IgD-negative memory B cell (primary cell): ENCODE measurements at regions not wholly inside any gene's neighbourhood (a gene's known extent, or its start where the extent isn't known, plus 50 kb on each side); places are given as distances from the start of the nearest gene placed in this dataset.

Experiments used
- H3K27ac Mint-ChIP-seq, 3 donors: one replicate each; pipeline ENCODE4 v1.8.0; 2020 to 2022; ENCODE audit warnings: mild to moderate bottlenecking in 3 of 3, mixed read lengths in 3 of 3, moderate library complexity in 1 of 3
- H3K27me3 Mint-ChIP-seq: one replicate; pipeline ENCODE4 v1.8.0; 2021; ENCODE audit warnings: mixed read lengths
- H3K36me3 Mint-ChIP-seq: one replicate; pipeline ENCODE4 v1.8.0; 2020; ENCODE audit warnings: mild to moderate bottlenecking, mixed read lengths
- H3K4me1 Mint-ChIP-seq, 3 donors: one replicate each; pipeline ENCODE4 v1.8.0; 2020 to 2022; ENCODE audit warnings: mixed read lengths in 3 of 3, mild to moderate bottlenecking in 1 of 3
- H3K4me3 Mint-ChIP-seq, 4 donors: one replicate each; pipeline ENCODE4 v1.8.0; 2020 to 2022; ENCODE audit warnings: mild to moderate bottlenecking in 4 of 4, mixed read lengths in 4 of 4, moderate library complexity in 3 of 4
- H3K9me3 Mint-ChIP-seq, 3 donors: one replicate each; pipeline ENCODE4 v1.8.0; 2020 to 2021; ENCODE audit warnings: mixed read lengths in 3 of 3, mild to moderate bottlenecking in 1 of 3

GRCh38 chr2:5940596-5941535 lies 248.7 kb downstream of the SOX11 start:
- H3K36me3 Mint-ChIP-seq, result no peaks in the 10 kb centered on the region

GRCh38 chr2:5942204-5942603 lies 250.0 kb downstream of the SOX11 start:
- no peak overlapping the region for H3K4me3 Mint-ChIP-seq
- no peak overlapping the region for H3K27ac Mint-ChIP-seq

More at GRCh38 chr2:5940596-5941535, 248.7 kb downstream of the SOX11 start:
- Mint-ChIP-seq H3K9me3 (peaks cover 0 to 7% (median 0%) of the 10 kb centered on the region in 3 donors), H3K4me1 (peaks cover 0 to 4% (median 3%) of the 10 kb centered on the region in 3 donors), H3K27me3 (no peaks in the 10 kb centered on the region), H3K4me3 (no peak overlapping the region), H3K27ac (no peak overlapping the region)

GRCh38 chr2:5945742-5946141 lies 253.6 kb downstream of the SOX11 start:
- Mint-ChIP-seq H3K27me3 (no peaks in the 10 kb centered on the region), H3K27ac (no peak overlapping the region), H3K36me3 (no peaks in the 10 kb centered on the region), H3K4me1 (peaks cover 0 to 4% (median 2%) of the 10 kb centered on the region in 3 donors), H3K9me3 (peaks cover 0 to 5% (median 3%) of the 10 kb centered on the region in 3 donors), H3K4me3 (no peak overlapping the region)

More at GRCh38 chr2:5942204-5942603, 250.0 kb downstream of the SOX11 start:
- Mint-ChIP-seq H3K4me1 (peaks cover 0 to 4% (median 2%) of the 10 kb centered on the region in 3 donors), H3K27me3 (no peaks in the 10 kb centered on the region), H3K9me3 (peaks cover 0 to 6% (median 0%) of the 10 kb centered on the region in 3 donors), H3K36me3 (no peaks in the 10 kb centered on the region)

DNA sequence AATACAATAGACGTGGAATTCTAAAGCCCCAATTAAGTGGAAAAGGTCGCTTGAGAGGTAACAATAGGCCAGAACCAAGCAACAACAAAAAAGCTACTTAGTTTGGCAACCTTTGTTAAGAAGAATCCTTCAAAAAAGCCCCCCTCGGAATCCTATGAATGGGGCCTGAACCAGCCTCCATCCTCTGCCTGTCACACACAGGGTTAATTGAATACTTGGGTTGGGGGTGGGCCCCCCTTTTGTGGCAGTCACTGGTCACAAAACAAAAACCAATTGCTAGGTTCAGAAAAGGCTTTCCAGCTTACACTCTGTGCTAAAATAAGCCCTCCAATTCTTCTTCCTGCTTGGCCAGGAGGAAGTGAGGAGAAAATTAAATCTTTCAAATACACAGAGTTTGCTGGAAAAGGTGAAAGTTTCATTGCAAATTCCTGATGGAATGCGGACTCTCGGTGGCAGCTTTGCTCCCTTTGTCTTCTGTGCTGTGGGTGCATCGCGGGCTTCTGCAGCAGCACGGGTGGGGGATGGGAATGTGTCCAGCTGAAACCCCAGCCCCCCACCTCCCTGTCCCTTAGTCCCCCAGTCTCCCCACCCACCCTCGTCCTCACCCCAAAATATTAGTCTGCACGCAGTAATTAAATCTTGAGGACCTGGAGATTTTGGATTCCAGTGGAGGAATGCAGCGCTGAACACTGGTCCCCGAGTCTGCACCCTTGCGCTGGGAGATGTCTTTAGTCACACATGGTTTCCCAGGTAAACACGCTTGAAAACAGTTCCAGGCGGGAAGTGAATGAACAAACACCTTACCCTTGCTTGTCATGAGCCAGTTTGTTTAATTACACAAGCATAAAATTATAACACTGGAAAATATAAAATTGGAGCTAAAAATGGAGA lies 254.3 kb downstream of the SOX11 start:
- Mint-ChIP-seq H3K9me3 (peaks cover 0 to 5% (median 5%) of the 10 kb centered on the region in 3 donors), H3K4me3 (no peak overlapping the region), H3K36me3 (no peaks in the 10 kb centered on the region), H3K27ac (no peak overlapping the region), H3K27me3 (no peaks in the 10 kb centered on the region), H3K4me1 (peaks cover 0 to 4% (median 2%) of the 10 kb centered on the region in 3 donors)

DNA sequence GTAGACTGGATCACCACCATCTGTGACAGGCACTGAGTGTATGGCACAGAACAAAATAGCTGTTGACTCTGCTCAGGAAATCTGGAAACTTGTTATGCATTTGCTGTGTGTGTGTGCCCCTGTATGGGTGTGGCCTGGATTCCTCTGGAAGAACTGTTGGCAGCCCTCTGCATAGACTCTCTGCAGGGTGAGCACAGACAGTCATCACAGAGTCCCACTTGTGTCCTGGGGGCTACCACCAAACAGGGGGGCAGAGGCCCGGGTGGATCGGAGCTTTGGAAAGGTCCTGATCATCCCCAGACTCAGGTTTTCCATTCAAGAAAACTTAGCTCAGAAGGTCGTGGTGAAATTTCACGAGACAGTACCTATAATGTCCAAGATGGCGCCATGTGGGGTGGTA lies 258.6 kb downstream of the SOX11 start:
- Mint-ChIP-seq H3K36me3 (no peaks in the 10 kb centered on the region), H3K9me3 (peaks cover 0 to 7% (median 2%) of the 10 kb centered on the region in 3 donors), H3K4me3 (no peak overlapping the region), H3K27ac (no peak overlapping the region), H3K4me1 (no peaks in the 10 kb centered on the region), H3K27me3 (no peaks in the 10 kb centered on the region)

DNA sequence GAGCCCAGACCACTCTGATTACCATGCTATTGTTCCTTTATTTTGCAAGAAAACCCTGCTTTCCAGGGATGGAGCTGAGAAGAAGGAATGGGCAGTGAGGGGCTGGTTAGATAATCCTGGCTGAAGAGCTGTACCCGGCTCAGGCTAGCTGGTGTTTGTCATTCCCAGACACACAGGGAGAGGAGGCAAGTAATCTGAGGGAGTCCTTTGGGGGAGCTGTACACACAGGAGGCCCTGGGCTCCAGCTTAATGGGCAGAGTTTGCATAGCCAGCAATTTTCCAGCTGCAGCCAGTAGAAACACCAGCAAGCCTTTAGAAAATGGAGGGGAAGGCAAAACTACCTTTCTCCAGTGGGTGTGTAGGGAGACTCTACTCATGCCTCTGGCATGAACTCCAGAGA lies 259.3 kb downstream of the SOX11 start:
- no peaks in the 10 kb centered on the region for H3K4me1 Mint-ChIP-seq
- H3K9me3 Mint-ChIP-seq, result peaks cover 0 to 7% (median 2%) of the 10 kb centered on the region in 3 donors
- no peak overlapping the region for H3K4me3 Mint-ChIP-seq
- H3K36me3 Mint-ChIP-seq, result no peaks in the 10 kb centered on the region
- no peak overlapping the region for H3K27ac Mint-ChIP-seq
- no peaks in the 10 kb centered on the region for H3K27me3 Mint-ChIP-seq

DNA sequence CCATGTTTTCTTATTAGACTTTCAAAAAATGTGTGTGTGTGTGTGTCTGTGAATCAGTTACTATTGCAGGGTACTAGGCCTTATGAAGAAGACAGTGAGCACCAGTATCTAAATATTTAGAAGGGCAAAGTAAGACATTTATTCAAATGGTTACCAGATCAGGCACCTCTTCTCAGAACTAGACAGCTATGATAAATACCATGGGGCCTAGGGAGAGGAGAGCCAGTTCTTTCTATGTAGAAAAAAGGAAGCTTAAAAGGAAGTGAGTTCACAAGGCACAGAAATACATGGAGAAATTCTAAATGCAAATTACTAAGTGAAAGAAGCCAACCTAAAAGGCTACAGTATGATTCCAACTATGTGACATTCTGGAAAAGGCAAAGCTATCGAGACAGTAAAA lies 261.3 kb downstream of the SOX11 start:
- Mint-ChIP-seq H3K27ac (no peak overlapping the region), H3K36me3 (no peaks in the 10 kb centered on the region), H3K4me1 (no peaks in the 10 kb centered on the region), H3K4me3 (no peak overlapping the region), H3K9me3 (peaks cover 2 to 7% (median 5%) of the 10 kb centered on the region in 3 donors), H3K27me3 (no peaks in the 10 kb centered on the region)

- Mint-ChIP-seq H3K9me3 (peaks cover 0 to 6% (median 5%) of the 10 kb centered on the region in 3 donors), H3K27me3 (no peaks in the 10 kb centered on the region), H3K27ac (no peak overlapping the region), H3K4me3 (no peak overlapping the region), H3K36me3 (no peaks in the 10 kb centered on the region), H3K4me1 (no peaks in the 10 kb centered on the region)
Measured at GRCh38 chr2:5954509-5954908, 262.3 kb downstream of the SOX11 start.

- no peaks in the 10 kb centered on the region for H3K36me3 Mint-ChIP-seq
- H3K27me3 Mint-ChIP-seq, result no peaks in the 10 kb centered on the region
- no peaks in the 10 kb centered on the region for H3K4me1 Mint-ChIP-seq
- no peak overlapping the region for H3K27ac Mint-ChIP-seq
- H3K9me3 Mint-ChIP-seq, result peaks cover under 1 to 7% (median 5%) of the 10 kb centered on the region in 3 donors
- H3K4me3 Mint-ChIP-seq, result no peak overlapping the region
Measured at GRCh38 chr2:5955921-5956320, 263.7 kb downstream of the SOX11 start.

DNA sequence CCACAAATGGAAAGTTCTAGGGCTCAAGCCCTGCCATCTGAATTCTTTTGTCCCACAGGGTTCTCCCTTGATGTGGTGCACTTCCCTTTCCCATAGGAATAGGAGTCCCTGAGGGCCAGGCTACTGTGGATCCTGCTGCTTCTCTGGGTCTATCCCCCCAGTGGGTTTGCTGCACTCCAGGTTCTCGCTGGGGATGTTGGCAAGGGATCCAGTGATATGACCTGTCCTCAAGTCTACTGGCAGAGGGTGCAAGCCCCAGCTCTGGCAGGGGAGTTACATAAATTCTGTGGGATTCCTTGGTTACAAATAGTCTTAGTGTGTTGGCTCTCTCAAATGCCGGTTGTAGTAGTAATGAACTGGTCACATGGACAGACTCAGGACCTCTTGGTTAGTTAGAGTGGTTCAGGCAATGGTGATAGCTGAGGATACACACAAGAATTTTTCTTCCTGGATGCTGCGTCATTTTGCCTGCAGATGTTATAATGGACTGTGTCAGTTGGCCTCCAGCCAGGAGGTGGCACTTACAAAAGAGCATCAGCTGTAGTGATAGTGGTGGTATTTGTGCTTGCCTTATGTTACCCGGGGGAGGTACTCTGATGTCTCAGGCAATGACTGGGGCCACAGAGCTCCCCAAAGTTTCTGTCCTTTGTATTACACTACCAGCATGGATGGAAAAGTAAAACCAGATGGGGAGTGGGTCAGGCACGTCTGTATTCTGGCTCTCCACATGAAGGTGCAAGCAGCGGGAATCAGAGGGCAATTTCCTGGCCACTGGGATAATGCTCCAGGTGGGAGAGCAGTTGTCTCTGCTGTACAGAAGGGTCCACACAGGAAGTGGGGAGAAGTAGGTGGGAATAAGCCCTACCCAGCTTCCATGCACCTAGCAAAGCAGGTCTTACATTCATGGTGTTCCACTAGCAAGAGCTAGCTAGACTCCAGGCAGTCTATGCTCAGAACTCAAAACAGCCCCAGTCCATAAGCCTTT lies 267.9 kb downstream of the SOX11 start:
- Mint-ChIP-seq H3K27me3 (no peaks in the 10 kb centered on the region), H3K27ac (no peak overlapping the region), H3K9me3 (peaks cover 5 to 9% (median 5%) of the 10 kb centered on the region in 3 donors), H3K4me1 (peaks cover 0 to 3% (median 0%) of the 10 kb centered on the region in 3 donors), H3K36me3 (no peaks in the 10 kb centered on the region), H3K4me3 (no peak overlapping the region)

DNA sequence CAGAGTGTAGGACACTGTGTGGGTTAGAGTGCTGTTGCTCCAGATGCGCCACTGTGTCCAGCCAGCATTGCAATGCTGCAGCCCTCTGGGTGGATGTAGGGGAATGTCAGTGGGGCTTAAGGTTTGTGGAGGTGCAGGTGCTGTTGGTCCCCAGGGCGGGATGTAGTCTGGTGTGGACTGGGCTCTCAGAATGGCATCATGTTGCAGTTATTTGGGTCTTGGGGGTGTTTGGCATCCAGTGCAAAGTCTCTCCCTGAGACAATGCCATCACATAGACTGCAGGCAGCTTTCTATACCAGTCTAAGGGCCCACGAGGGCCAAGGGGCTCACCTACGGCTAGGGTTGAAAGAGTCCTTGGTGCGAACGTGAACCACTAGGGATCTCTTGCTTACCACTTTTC lies 275.3 kb downstream of the SOX11 start:
- peaks cover 0 to 6% (median 2%) of the 10 kb centered on the region in 3 donors for H3K9me3 Mint-ChIP-seq
- H3K4me3 Mint-ChIP-seq, result no peak overlapping the region
- H3K36me3 Mint-ChIP-seq, result no peaks in the 10 kb centered on the region
- H3K27ac Mint-ChIP-seq, result no peak overlapping the region
- peaks cover 0 to 3% (median 0%) of the 10 kb centered on the region in 3 donors for H3K4me1 Mint-ChIP-seq
- H3K27me3 Mint-ChIP-seq, result no peaks in the 10 kb centered on the region

DNA sequence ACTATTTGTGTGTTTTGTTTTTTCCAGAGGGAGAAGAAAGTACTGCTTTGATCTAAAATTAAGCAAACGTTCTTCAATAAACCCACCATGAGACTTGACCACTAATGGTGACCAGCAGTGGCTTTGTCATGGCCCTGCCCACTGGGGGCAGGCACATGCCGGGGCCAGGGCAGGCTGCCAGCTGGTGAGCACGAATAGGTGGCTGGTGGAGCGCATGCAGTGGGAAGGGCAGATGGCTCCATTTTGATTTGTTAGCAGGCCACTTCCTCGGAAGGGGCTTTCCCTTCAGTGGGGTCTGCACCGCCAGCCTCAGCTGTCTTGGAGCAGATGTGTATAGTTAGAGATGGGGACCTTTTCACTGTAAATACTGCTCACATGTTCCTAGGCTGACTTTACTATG lies 277.1 kb downstream of the SOX11 start:
- no peak overlapping the region for H3K27ac Mint-ChIP-seq
- H3K4me3 Mint-ChIP-seq, result no peak overlapping the region
- H3K27me3 Mint-ChIP-seq, result no peaks in the 10 kb centered on the region
- H3K9me3 Mint-ChIP-seq, result peaks cover 0 to 3% (median 0%) of the 10 kb centered on the region in 3 donors
- no peaks in the 10 kb centered on the region for H3K4me1 Mint-ChIP-seq
- no peaks in the 10 kb centered on the region for H3K36me3 Mint-ChIP-seq

- Mint-ChIP-seq H3K27me3 (no peaks in the 10 kb centered on the region), H3K27ac (no peak overlapping the region)
Measured at GRCh38 chr2:5970347-5970746, 278.2 kb downstream of the SOX11 start.

DNA sequence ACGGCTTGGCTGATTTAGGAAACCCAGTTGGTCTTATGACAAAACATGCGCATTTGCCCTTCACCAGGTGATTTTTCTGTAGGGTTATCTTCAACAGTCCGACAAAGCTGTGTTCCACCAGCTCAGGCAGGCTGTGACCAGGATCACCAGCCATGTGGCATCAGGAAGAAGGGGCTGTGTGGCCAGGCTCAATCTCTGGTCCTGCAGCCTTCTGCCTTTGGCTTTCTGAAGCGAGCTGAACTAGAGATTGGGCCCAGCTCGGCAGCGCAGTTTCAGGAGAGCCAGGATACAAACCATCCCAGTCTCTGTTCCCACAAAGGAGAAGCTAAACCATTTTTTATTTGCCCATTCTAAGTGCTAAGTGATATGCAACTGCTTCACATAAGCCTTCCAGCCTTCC lies 282.3 kb downstream of the SOX11 start:
- H3K27me3 Mint-ChIP-seq, result no peaks in the 10 kb centered on the region
- H3K9me3 Mint-ChIP-seq, result peaks cover 0 to 2% (median 0%) of the 10 kb centered on the region in 3 donors
- H3K4me3 Mint-ChIP-seq, result no peak overlapping the region
- no peak overlapping the region for H3K27ac Mint-ChIP-seq
- no peaks in the 10 kb centered on the region for H3K36me3 Mint-ChIP-seq
- H3K4me1 Mint-ChIP-seq, result no peaks in the 10 kb centered on the region

More at GRCh38 chr2:5970347-5970746, 278.2 kb downstream of the SOX11 start:
- no peaks in the 10 kb centered on the region for H3K4me1 Mint-ChIP-seq
- peaks cover 0 to 3% (median 0%) of the 10 kb centered on the region in 3 donors for H3K9me3 Mint-ChIP-seq
- H3K4me3 Mint-ChIP-seq, result no peak overlapping the region
- no peaks in the 10 kb centered on the region for H3K36me3 Mint-ChIP-seq
